Liver (tissue), 8 donors: ENCODE measurements at regions not wholly inside any gene's neighbourhood (a gene's known extent, or its start where the extent isn't known, plus 50 kb on each side); places are given as distances from the start of the nearest gene placed in this dataset.

Experiments
- DNase-seq: peaks from one replicate; pipeline ENCODE4 v3.0.0-alpha.2; 2017; ENCODE audit warnings: low spot score
- H3K27ac ChIP-seq, 2 donors: one replicate each; pipeline ENCODE4 v1.7.0; 2013; ENCODE audit warnings: inconsistent platforms in 2 of 2, low read length in 2 of 2, control low read depth in 1 of 2, low read depth in 1 of 2, mild to moderate bottlenecking in 1 of 2
- H3K27me3 ChIP-seq, 4 donors: one replicate each; pipeline versions ENCODE4 v1.6.1 to v1.7.0; 2013; ENCODE audit warnings: low read length in 3 of 4, inconsistent platforms in 1 of 4, mild to moderate bottlenecking in 1 of 4, moderate library complexity in 1 of 4; ENCODE audit not compliant: control insufficient read depth in 4 of 4, insufficient read depth in 4 of 4
- H3K36me3 ChIP-seq, 4 donors: one replicate each; pipeline versions ENCODE4 v1.6.1 to v1.7.0; 2013; ENCODE audit warnings: low read length in 3 of 4, mild to moderate bottlenecking in 3 of 4, low read depth in 1 of 4, moderate library complexity in 1 of 4; ENCODE audit not compliant: control insufficient read depth in 4 of 4, insufficient read depth in 3 of 4
- H3K4me1 ChIP-seq, 4 donors: one replicate each; pipeline versions ENCODE4 v1.6.1 to v1.7.0; 2013; ENCODE audit warnings: low read length in 3 of 4, mild to moderate bottlenecking in 3 of 4, moderate library complexity in 1 of 4; ENCODE audit not compliant: control insufficient read depth in 4 of 4, insufficient read depth in 4 of 4
- H3K4me3 ChIP-seq, 3 donors: one replicate each; pipeline versions ENCODE4 v1.6.1 to v1.7.0; 2013; ENCODE audit warnings: low read length in 3 of 3, control low read depth in 1 of 3, low read depth in 1 of 3, mild to moderate bottlenecking in 1 of 3
- H3K9ac ChIP-seq, 2 donors: one replicate each; pipeline ENCODE4 v1.7.0; 2013; ENCODE audit warnings: low read length in 2 of 2, mild to moderate bottlenecking in 2 of 2, moderate library complexity in 2 of 2, control low read depth in 1 of 2, low read depth in 1 of 2
- H3K9me3 ChIP-seq, 4 donors: one replicate each; pipeline versions ENCODE4 v1.6.1 to v1.7.0; 2013; ENCODE audit warnings: low read length in 3 of 4; ENCODE audit not compliant: control insufficient read depth in 4 of 4
- EGR1 ChIP-seq, 2 donors: IDR thresholded peaks; 2 replicates each; pipeline ENCODE4 v1.6.1; 2016 to 2018; ENCODE audit warnings: antibody characterized with exemption in 2 of 2, low read depth in 2 of 2
- FOXA1 ChIP-seq: IDR thresholded peaks from 2 replicates; pipeline ENCODE4 v1.6.1; 2016; ENCODE audit warnings: antibody characterized with exemption
- FOXA2 ChIP-seq: IDR thresholded peaks from 2 replicates; pipeline ENCODE4 v1.6.1; 2016; ENCODE audit warnings: antibody characterized with exemption
- GABPA ChIP-seq, 2 donors: IDR thresholded peaks in 1 of 2; conservative IDR thresholded peaks in 1 of 2; 2 replicates each; pipeline ENCODE4 v1.6.1; 2016; ENCODE audit warnings: antibody characterized with exemption in 2 of 2, mild to moderate bottlenecking in 1 of 2, moderate library complexity in 1 of 2
- HNF4A ChIP-seq, 2 donors: conservative IDR thresholded peaks; 2 replicates each; pipeline ENCODE4 v1.6.1; 2016; ENCODE audit warnings: antibody characterized with exemption in 2 of 2, mild to moderate bottlenecking in 2 of 2
- HNF4G ChIP-seq: IDR thresholded peaks from 2 replicates; pipeline ENCODE4 v1.6.1; 2016; ENCODE audit warnings: antibody characterized with exemption
- JUND ChIP-seq, 2 donors: IDR thresholded peaks; 2 replicates each; pipeline ENCODE4 v1.6.1; 2016; ENCODE audit warnings: antibody characterized with exemption in 2 of 2
- NR2F2 ChIP-seq: IDR thresholded peaks from 2 replicates; pipeline ENCODE4 v1.6.1; 2016; ENCODE audit warnings: antibody characterized with exemption
- RAD21 ChIP-seq, 2 donors: IDR thresholded peaks; 2 replicates each; pipeline ENCODE4 v1.6.1; 2016; ENCODE audit warnings: antibody characterized with exemption in 2 of 2, mild to moderate bottlenecking in 2 of 2
- RXRA ChIP-seq, 2 donors: IDR thresholded peaks; 2 replicates each; pipeline ENCODE4 v1.6.1; 2017 to 2018; ENCODE audit warnings: antibody characterized with exemption in 2 of 2, mild to moderate bottlenecking in 1 of 2
- SP1 ChIP-seq: IDR thresholded peaks from 2 replicates; pipeline ENCODE4 v1.6.1; 2018; ENCODE audit warnings: antibody characterized with exemption, mild to moderate bottlenecking
- TAF1 ChIP-seq: conservative IDR thresholded peaks from 2 replicates; pipeline ENCODE4 v1.6.1; 2016; ENCODE audit warnings: antibody characterized with exemption, mild to moderate bottlenecking
- YY1 ChIP-seq: IDR thresholded peaks from 2 replicates; pipeline ENCODE4 v1.6.1; 2016; ENCODE audit warnings: antibody characterized with exemption, mild to moderate bottlenecking
- WGBS: extraction: QIAGEN DNeasy Blood & Tissue Kit; methylation state at CpG from one replicate; pipeline ENCODE4 v1.1.7; 2013; 5-methylcytosine and 5-hydroxymethylcytosine counted together
- TF ChIP-seq, protein P1 (sequence below): IDR thresholded peaks from 2 replicates; pipeline ENCODE4 v1.6.1; 2016; ENCODE audit warnings: antibody characterized with exemption, mild to moderate bottlenecking
- TF ChIP-seq, protein P2 (sequence below): IDR thresholded peaks from 2 replicates; pipeline ENCODE4 v1.6.1; 2016; ENCODE audit warnings: antibody characterized with exemption
- TF ChIP-seq, protein P3 (sequence below): fragments of 150-350 bp; IDR thresholded peaks from 2 replicates; pipeline ENCODE4 v1.5.1; 2017; ENCODE audit warnings: improper control_type of control experiment, low read depth, low read length; ENCODE audit not compliant: missing input control
- TF ChIP-seq, protein P4 (sequence below): IDR thresholded peaks from 2 replicates; pipeline ENCODE4 v1.6.1; 2016; ENCODE audit warnings: antibody characterized with exemption
- TF ChIP-seq, protein P5 (sequence below): IDR thresholded peaks from 2 replicates; pipeline ENCODE4 v1.6.1; 2016; ENCODE audit warnings: antibody characterized with exemption
- donor health status: healthy.
- donor health status: healthy.
- donor health status: healthy.
- donor health status: healthy.
- donor health status: healthy.

DNA sequence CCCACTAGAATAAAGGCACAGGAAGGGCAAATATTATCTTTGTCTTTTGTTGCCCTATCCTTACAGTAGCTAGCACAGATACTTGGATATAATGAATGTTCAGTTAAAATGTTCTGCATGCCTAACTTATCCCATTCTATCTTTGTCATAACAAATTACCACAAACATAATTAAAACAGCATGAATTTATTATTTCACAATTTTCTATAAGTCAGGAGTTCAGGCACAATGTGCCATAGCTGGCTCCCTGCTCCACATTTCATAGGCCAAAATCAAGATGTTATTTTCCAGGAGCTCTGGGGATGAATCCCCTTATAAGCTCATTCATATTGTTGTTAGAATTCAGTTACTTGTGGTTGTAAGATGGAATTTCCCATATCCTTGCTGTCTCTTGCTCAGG, 975.5 kb downstream of the IGSF11 start (continued):
- TF ChIP-seq, protein P1, sequence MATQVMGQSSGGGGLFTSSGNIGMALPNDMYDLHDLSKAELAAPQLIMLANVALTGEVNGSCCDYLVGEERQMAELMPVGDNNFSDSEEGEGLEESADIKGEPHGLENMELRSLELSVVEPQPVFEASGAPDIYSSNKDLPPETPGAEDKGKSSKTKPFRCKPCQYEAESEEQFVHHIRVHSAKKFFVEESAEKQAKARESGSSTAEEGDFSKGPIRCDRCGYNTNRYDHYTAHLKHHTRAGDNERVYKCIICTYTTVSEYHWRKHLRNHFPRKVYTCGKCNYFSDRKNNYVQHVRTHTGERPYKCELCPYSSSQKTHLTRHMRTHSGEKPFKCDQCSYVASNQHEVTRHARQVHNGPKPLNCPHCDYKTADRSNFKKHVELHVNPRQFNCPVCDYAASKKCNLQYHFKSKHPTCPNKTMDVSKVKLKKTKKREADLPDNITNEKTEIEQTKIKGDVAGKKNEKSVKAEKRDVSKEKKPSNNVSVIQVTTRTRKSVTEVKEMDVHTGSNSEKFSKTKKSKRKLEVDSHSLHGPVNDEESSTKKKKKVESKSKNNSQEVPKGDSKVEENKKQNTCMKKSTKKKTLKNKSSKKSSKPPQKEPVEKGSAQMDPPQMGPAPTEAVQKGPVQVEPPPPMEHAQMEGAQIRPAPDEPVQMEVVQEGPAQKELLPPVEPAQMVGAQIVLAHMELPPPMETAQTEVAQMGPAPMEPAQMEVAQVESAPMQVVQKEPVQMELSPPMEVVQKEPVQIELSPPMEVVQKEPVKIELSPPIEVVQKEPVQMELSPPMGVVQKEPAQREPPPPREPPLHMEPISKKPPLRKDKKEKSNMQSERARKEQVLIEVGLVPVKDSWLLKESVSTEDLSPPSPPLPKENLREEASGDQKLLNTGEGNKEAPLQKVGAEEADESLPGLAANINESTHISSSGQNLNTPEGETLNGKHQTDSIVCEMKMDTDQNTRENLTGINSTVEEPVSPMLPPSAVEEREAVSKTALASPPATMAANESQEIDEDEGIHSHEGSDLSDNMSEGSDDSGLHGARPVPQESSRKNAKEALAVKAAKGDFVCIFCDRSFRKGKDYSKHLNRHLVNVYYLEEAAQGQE, result no peak

DNA sequence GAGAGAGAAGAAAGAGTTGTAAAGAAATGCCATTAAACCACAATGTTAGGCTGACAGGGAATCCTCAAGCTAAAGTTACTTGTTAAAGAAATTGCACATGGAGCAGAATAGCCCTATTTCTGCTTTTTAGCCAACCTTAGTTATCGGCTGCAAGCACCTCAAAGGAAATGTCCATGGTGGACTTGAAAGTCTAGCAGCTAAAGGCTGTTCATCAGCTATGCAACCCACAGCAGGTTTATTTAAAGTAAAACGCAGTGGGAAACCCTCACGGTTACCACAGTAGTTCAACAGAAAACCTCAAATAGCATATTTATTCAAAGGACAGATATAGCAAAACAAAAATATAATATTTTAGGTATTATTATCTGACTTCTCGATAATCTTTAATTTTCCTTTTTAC, 967.2 kb downstream of the IGSF11 start:
- DNase-seq, result no peak
- no peak overlapping the region for H3K4me3 ChIP-seq
- H3K36me3 ChIP-seq, result no peaks in the 10 kb centered on the region
- H3K9ac ChIP-seq, result no peak overlapping the region
- no peaks in the 10 kb centered on the region for H3K27me3 ChIP-seq
- 82% methylated on average over 4 of the region's 4 CpGs for WGBS
- no peak overlapping the region for H3K27ac ChIP-seq
- TF ChIP-seq, protein P2, sequence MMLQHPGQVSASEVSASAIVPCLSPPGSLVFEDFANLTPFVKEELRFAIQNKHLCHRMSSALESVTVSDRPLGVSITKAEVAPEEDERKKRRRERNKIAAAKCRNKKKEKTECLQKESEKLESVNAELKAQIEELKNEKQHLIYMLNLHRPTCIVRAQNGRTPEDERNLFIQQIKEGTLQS, result no peak
- TF ChIP-seq, protein P3, sequence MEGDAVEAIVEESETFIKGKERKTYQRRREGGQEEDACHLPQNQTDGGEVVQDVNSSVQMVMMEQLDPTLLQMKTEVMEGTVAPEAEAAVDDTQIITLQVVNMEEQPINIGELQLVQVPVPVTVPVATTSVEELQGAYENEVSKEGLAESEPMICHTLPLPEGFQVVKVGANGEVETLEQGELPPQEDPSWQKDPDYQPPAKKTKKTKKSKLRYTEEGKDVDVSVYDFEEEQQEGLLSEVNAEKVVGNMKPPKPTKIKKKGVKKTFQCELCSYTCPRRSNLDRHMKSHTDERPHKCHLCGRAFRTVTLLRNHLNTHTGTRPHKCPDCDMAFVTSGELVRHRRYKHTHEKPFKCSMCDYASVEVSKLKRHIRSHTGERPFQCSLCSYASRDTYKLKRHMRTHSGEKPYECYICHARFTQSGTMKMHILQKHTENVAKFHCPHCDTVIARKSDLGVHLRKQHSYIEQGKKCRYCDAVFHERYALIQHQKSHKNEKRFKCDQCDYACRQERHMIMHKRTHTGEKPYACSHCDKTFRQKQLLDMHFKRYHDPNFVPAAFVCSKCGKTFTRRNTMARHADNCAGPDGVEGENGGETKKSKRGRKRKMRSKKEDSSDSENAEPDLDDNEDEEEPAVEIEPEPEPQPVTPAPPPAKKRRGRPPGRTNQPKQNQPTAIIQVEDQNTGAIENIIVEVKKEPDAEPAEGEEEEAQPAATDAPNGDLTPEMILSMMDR, result no peak
- TF ChIP-seq GABPA (IDR thresholded peaks at IDR 0.05 in 1 of 2, conservative IDR thresholded peaks at IDR 0.05 in 1 of 2) (no peak), RAD21 (IDR thresholded peaks at IDR 0.05) (no peak), SP1 (no peak), EGR1 (IDR thresholded peaks at IDR 0.05; ENCODE audit: low read depth in 2 of 2) (no peak), RXRA (IDR thresholded peaks at IDR 0.05) (no peak), HNF4A (conservative IDR thresholded peaks at IDR 0.05) (no peak), FOXA1 (no peak)
- TF ChIP-seq, protein P4, sequence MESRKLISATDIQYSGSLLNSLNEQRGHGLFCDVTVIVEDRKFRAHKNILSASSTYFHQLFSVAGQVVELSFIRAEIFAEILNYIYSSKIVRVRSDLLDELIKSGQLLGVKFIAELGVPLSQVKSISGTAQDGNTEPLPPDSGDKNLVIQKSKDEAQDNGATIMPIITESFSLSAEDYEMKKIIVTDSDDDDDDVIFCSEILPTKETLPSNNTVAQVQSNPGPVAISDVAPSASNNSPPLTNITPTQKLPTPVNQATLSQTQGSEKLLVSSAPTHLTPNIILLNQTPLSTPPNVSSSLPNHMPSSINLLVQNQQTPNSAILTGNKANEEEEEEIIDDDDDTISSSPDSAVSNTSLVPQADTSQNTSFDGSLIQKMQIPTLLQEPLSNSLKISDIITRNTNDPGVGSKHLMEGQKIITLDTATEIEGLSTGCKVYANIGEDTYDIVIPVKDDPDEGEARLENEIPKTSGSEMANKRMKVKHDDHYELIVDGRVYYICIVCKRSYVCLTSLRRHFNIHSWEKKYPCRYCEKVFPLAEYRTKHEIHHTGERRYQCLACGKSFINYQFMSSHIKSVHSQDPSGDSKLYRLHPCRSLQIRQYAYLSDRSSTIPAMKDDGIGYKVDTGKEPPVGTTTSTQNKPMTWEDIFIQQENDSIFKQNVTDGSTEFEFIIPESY, result no peak
- H3K4me1 ChIP-seq, result no peaks in the 10 kb centered on the region
- H3K9me3 ChIP-seq, result no peaks in the 10 kb centered on the region

DNA sequence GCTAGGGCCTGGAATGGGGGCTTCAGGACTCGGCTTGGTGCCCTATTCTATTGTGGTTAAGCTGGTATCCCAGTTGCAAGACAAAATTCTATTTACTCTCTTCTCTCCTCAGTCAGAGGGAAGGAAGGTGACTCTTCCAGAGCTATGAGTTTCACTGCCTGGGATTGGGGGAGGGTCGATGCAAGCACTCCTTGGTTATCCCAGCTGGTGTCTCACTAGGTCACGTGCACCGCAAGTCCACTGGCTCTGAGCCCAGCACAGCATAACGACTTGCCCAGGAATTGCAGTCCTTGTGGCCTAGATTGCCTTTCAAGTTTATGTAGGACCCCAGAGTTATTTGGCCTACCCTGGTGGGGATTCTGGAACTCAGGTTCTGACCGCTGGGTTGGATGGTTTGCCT, 958.8 kb downstream of the IGSF11 start:
- no peak overlapping the region for H3K9ac ChIP-seq
- no peaks in the 10 kb centered on the region for H3K9me3 ChIP-seq
- H3K27ac ChIP-seq, result no peak overlapping the region
- no peaks in the 10 kb centered on the region for H3K27me3 ChIP-seq
- no peak overlapping the region for H3K4me3 ChIP-seq
- WGBS, result 61% methylated on average over 6 of the region's 6 CpGs
- H3K4me1 ChIP-seq, result no peaks in the 10 kb centered on the region
- no peak for DNase-seq
- H3K36me3 ChIP-seq, result no peaks in the 10 kb centered on the region
- TF ChIP-seq RXRA (IDR thresholded peaks at IDR 0.05) (no peak), JUND (IDR thresholded peaks at IDR 0.05) (no peak), FOXA2 (no peak), YY1 (no peak), TAF1 (no peak), FOXA1 (no peak), NR2F2 (no peak), HNF4G (no peak), RAD21 (IDR thresholded peaks at IDR 0.05) (no peak), HNF4A (conservative IDR thresholded peaks at IDR 0.05) (no peak), GABPA (IDR thresholded peaks at IDR 0.05 in 1 of 2, conservative IDR thresholded peaks at IDR 0.05 in 1 of 2) (no peak)
- TF ChIP-seq, protein P4, result no peak
- TF ChIP-seq, protein P1, result no peak
- TF ChIP-seq, protein P5, sequence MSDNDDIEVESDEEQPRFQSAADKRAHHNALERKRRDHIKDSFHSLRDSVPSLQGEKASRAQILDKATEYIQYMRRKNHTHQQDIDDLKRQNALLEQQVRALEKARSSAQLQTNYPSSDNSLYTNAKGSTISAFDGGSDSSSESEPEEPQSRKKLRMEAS, result no peak
